H1 (cell line): ENCODE measurements at regions not wholly inside any gene's neighbourhood (a gene's known extent, or its start where the extent isn't known, plus 50 kb on each side); places are given as distances from the start of the nearest gene placed in this dataset.

Source experiments
- CTCF ChIA-PET: fragments of 300-600 bp; sonication (Branson Sonifier 250); formaldehyde crosslinking; loops from one replicate; lab custom pipeline; 2021; ENCODE audit not compliant: partially characterized antibody; lab: Charles Lee
- POLR2A ChIA-PET: fragments of 300-600 bp; sonication (Branson Sonifier 250); formaldehyde crosslinking; loops from one replicate; lab custom pipeline; 2021; ENCODE audit warnings: inconsistent platforms; ENCODE audit not compliant: partially characterized antibody; lab: Charles Lee
- DNase-seq, 2 experiments: peaks; one replicate each; pipeline versions ENCODE4 v3.0.0 to v3.0.0-alpha.2; 2010 to 2022; ENCODE audit warnings: low spot score in 2 of 2, low read depth in 1 of 2, mixed read lengths in 1 of 2
- FAIRE-seq: peaks from 2 replicates; lab custom pipeline; 2011; peaks lifted over from hg19 to GRCh38; lab: Jason Lieb, UNC
- H2AFZ ChIP-seq: 2 replicates; pipeline ENCODE4 v1.8.1; 2012; ENCODE audit warnings: low read length, inconsistent platforms
- H2AK5ac ChIP-seq: 2 replicates; pipeline ENCODE4 v1.6.1; 2013; ENCODE audit warnings: low read depth, low read length
- H2BK120ac ChIP-seq: replicated peaks from 2 replicates; pipeline ENCODE3; 2013; ENCODE audit warnings: low read depth, low read length, inconsistent platforms
- H2BK12ac ChIP-seq: 2 replicates; pipeline ENCODE4 v1.6.1; 2013; ENCODE audit warnings: low read depth, low read length
- H2BK15ac ChIP-seq: 2 replicates; pipeline ENCODE4 v1.6.1; 2013; ENCODE audit warnings: low read length
- H2BK20ac ChIP-seq: 2 replicates; pipeline ENCODE4 v1.6.1; 2013; ENCODE audit warnings: low read length
- H2BK5ac ChIP-seq: 2 replicates; pipeline ENCODE4 v1.6.1; 2013; ENCODE audit warnings: low read depth, low read length
- H3K14ac ChIP-seq: 2 replicates; pipeline ENCODE4 v1.6.1; 2013; ENCODE audit warnings: inconsistent platforms; ENCODE audit not compliant: insufficient read length
- H3K18ac ChIP-seq: 2 replicates; pipeline ENCODE4 v1.6.1; 2013; ENCODE audit warnings: low read length; ENCODE audit errors: extremely low read depth
- H3K23ac ChIP-seq: 2 replicates; pipeline ENCODE4 v1.6.1; 2013; ENCODE audit warnings: inconsistent platforms; ENCODE audit not compliant: insufficient read length
- H3K23me2 ChIP-seq: 2 replicates; pipeline ENCODE4 v1.6.1; 2013; ENCODE audit warnings: low read depth, low read length
- H3K27ac ChIP-seq: 2 replicates; pipeline ENCODE4 v1.6.1; 2011; ENCODE audit warnings: low read depth, low read length, inconsistent platforms
- H3K27me3 ChIP-seq, 4 experiments: replicated peaks in 1 of 4; 1 replicate in 1 of 4; 2 replicates in 3 of 4; pipeline versions ENCODE4 v1.6.1 to v1.8.1; 2011 to 2013; ENCODE audit warnings: low read length in 3 of 4, mild to moderate bottlenecking in 3 of 4, inconsistent platforms in 2 of 4, mixed read lengths in 2 of 4, moderate library complexity in 1 of 4; ENCODE audit not compliant: control insufficient read depth in 3 of 4, insufficient read depth in 3 of 4; ENCODE audit errors: extremely low read depth in 1 of 4
- H3K36me3 ChIP-seq, 4 experiments: 2 replicates each; pipeline versions ENCODE4 v1.6.1 to v1.8.1; 2011 to 2013; ENCODE audit warnings: mild to moderate bottlenecking in 4 of 4, low read length in 3 of 4, moderate library complexity in 2 of 4, control low read depth in 1 of 4, inconsistent platforms in 1 of 4; ENCODE audit not compliant: insufficient read depth in 4 of 4, control insufficient read depth in 2 of 4
- H3K4ac ChIP-seq: replicated peaks from 2 replicates; pipeline ENCODE3; 2013; ENCODE audit warnings: low read length, low read depth, mixed read lengths, inconsistent platforms; ENCODE audit not compliant: insufficient read length
- H3K4me1 ChIP-seq, 4 experiments: replicated peaks in 1 of 4; 1 replicate in 1 of 4; 2 replicates in 3 of 4; pipeline versions ENCODE4 v1.6.1 to v1.8.1; 2011 to 2013; ENCODE audit warnings: low read length in 3 of 4, inconsistent platforms in 2 of 4, mixed read lengths in 1 of 4; ENCODE audit not compliant: insufficient read depth in 4 of 4, control insufficient read depth in 3 of 4
- H3K4me2 ChIP-seq, 2 experiments: 2 replicates each; pipeline versions ENCODE4 v1.6.1 to v1.8.1; 2011 to 2013; ENCODE audit warnings: low read depth in 2 of 2, low read length in 2 of 2, control low read depth in 1 of 2, inconsistent platforms in 1 of 2, mild to moderate bottlenecking in 1 of 2; ENCODE audit not compliant: insufficient read depth in 1 of 2
- H3K4me3 ChIP-seq, 4 experiments: fragments of 200-600, 300-600 bp in 1 of 4; sonication (generic), shearing (Covaris generic), sonication (Bioruptor Twin) in 1 of 4; 2 replicates each; pipeline versions ENCODE4 v1.5.1 to v1.8.1; 2011 to 2016; ENCODE audit warnings: low read length in 4 of 4, low read depth in 3 of 4, control low read depth in 2 of 4, inconsistent platforms in 2 of 4, mild to moderate bottlenecking in 2 of 4, mixed read lengths in 1 of 4, moderate library complexity in 1 of 4; ENCODE audit not compliant: insufficient read depth in 2 of 4; ENCODE audit errors: extremely low read depth in 1 of 4
- H3K56ac ChIP-seq: replicated peaks from 2 replicates; pipeline ENCODE3; 2013; ENCODE audit warnings: low read depth, mild to moderate bottlenecking, mixed read lengths, low read length, inconsistent platforms; ENCODE audit not compliant: insufficient read length
- H3K79me1 ChIP-seq: 2 replicates; pipeline ENCODE4 v1.6.1; 2013; ENCODE audit warnings: low read depth, low read length, control low read depth
- H3K79me2 ChIP-seq, 2 experiments: 2 replicates each; pipeline versions ENCODE4 v1.6.1 to v1.8.1; 2012 to 2013; ENCODE audit warnings: low read length in 2 of 2, mild to moderate bottlenecking in 2 of 2, inconsistent platforms in 1 of 2; ENCODE audit not compliant: insufficient read depth in 2 of 2, control insufficient read depth in 1 of 2
- H3K9ac ChIP-seq, 4 experiments: replicated peaks in 1 of 4; 1 replicate in 1 of 4; 2 replicates in 3 of 4; pipeline versions ENCODE4 v1.6.1 to v1.8.1; 2011 to 2013; ENCODE audit warnings: low read depth in 3 of 4, low read length in 3 of 4, control low read depth in 2 of 4, mild to moderate bottlenecking in 2 of 4, moderate library complexity in 2 of 4, inconsistent platforms in 1 of 4; ENCODE audit errors: extremely low read depth in 1 of 4
- H3K9me3 ChIP-seq, 2 experiments: 2 replicates each; pipeline versions ENCODE4 v1.6.1 to v1.8.1; 2012 to 2013; ENCODE audit warnings: mild to moderate bottlenecking in 2 of 2, moderate library complexity in 2 of 2, control low read depth in 1 of 2, inconsistent platforms in 1 of 2, low read depth in 1 of 2, low read length in 1 of 2, mixed read lengths in 1 of 2; ENCODE audit not compliant: insufficient read depth in 2 of 2
- H4K20me1 ChIP-seq, 2 experiments: replicated peaks in 1 of 2; 2 replicates each; pipeline versions ENCODE3 to v1.8.1; 2011 to 2013; ENCODE audit warnings: inconsistent platforms in 2 of 2, low read length in 2 of 2, mild to moderate bottlenecking in 1 of 2; ENCODE audit not compliant: insufficient read depth in 2 of 2, control insufficient read depth in 1 of 2
- H4K5ac ChIP-seq: 2 replicates; pipeline ENCODE4 v1.6.1; 2013; ENCODE audit warnings: low read length, low read depth, mixed read lengths, inconsistent platforms; ENCODE audit not compliant: insufficient read length
- H4K8ac ChIP-seq: 2 replicates; pipeline ENCODE4 v1.8.0; 2013; ENCODE audit warnings: mild to moderate bottlenecking, moderate library complexity, low read length, inconsistent platforms; ENCODE audit not compliant: insufficient read depth; ENCODE audit errors: extremely low read depth
- H4K91ac ChIP-seq: replicated peaks from 2 replicates; pipeline ENCODE3; 2013; ENCODE audit warnings: low read length, mixed read lengths, inconsistent platforms; ENCODE audit not compliant: insufficient read length
- BACH1 ChIP-seq: IDR thresholded peaks from 2 replicates; pipeline ENCODE4 v1.6.1; 2012; ENCODE audit warnings: low read length, improper control_type of control experiment
- BRCA1 ChIP-seq: IDR thresholded peaks from 2 replicates; pipeline ENCODE4 v1.6.1; 2012; ENCODE audit warnings: low read depth, low read length, improper control_type of control experiment
- CBX8 ChIP-seq: fragments of 300-800, 300-1000 bp; sonication (generic); IDR thresholded peaks from 2 replicates; pipeline ENCODE4 v1.7.1; 2016; ENCODE audit warnings: low read depth, low read length, borderline replicate concordance
- E2F6 ChIP-seq: IDR thresholded peaks from 2 replicates; pipeline ENCODE4 v1.6.1; 2012; ENCODE audit warnings: inconsistent platforms
- FOSL1 ChIP-seq: IDR thresholded peaks from 2 replicates; pipeline ENCODE4 v1.6.1; 2011; ENCODE audit warnings: mild to moderate bottlenecking, low read depth, low read length, moderate library complexity; ENCODE audit not compliant: insufficient read depth
- NANOG ChIP-seq: IDR thresholded peaks from 2 replicates; pipeline ENCODE4 v1.6.1; 2011; ENCODE audit warnings: low read length, low read depth, mild to moderate bottlenecking, inconsistent platforms; ENCODE audit not compliant: insufficient read depth, poor library complexity, severe bottlenecking
- SRF ChIP-seq: IDR thresholded peaks from 2 replicates; pipeline ENCODE4 v1.6.1; 2011; ENCODE audit warnings: mild to moderate bottlenecking, low read depth, low read length, moderate library complexity
- TAF1 ChIP-seq: IDR thresholded peaks from 2 replicates; pipeline ENCODE4 v1.6.1; 2011; ENCODE audit warnings: mild to moderate bottlenecking, low read depth, low read length
- WGBS, 2 experiments: shearing (Covaris generic) in 1 of 2; methylation state at CpG; one replicate each; pipeline versions ENCODE4 v1.1.6 to v1.1.7; 2013 to 2015; ENCODE audit warnings: low lambda C conversion rate in 2 of 2, mixed read lengths in 2 of 2, inconsistent platforms in 1 of 2, low coverage in 1 of 2, missing lambda C conversion rate in 1 of 2; ENCODE audit not compliant: insufficient replicate concordance in 2 of 2, insufficient coverage in 1 of 2, insufficient read length in 1 of 2; ENCODE audit errors: extremely low coverage in 1 of 2, missing lambda C conversion rate in 1 of 2; 5-methylcytosine and 5-hydroxymethylcytosine counted together
- TF ChIP-seq, protein P1 (sequence below): IDR thresholded peaks from 2 replicates; pipeline ENCODE4 v1.6.1; 2012; ENCODE audit warnings: inconsistent platforms

- Histone ChIP-seq H3K79me1 (no peaks in the 10 kb centered on the region), H2AK5ac (no peak overlapping the region), H3K4ac (peak overlapping the region; percentile 37), H3K23me2 (peaks cover 3% of the 10 kb centered on the region; the same call in 1 of the 2 replicates), H3K27me3 (no peaks in the 10 kb centered on the region), H4K20me1 (no peaks in the 10 kb centered on the region), H3K56ac (no peak overlapping the region), H3K14ac (no peak overlapping the region), H4K8ac (no peak overlapping the region; the same call in 1 of the 2 replicates), H4K5ac (no peak overlapping the region), H3K4me1 (peaks cover 0 to 5% (median 4%) of the 10 kb centered on the region in 4 experiments; a peak in 3 of 7 replicates), H3K36me3 (no peaks in the 10 kb centered on the region), H4K91ac (no peak overlapping the region), H2BK15ac (peak overlapping the region; percentile 40; the same call in 1 of the 2 replicates), H3K4me2 (no peak overlapping the region), H2BK12ac (0 out of 2 replicates have a peak overlapping the region, but pooled peaks have one; percentile 23), H2AFZ (no peak overlapping the region), H3K4me3 (no peak overlapping the region), H2BK5ac (0 out of 2 replicates have a peak overlapping the region, but pooled peaks have one; percentile 19), H2BK20ac (0 out of 2 replicates have a peak overlapping the region, but pooled peaks have one; percentile 21), H3K27ac (no peak overlapping the region), H3K9me3 (no peaks in the 10 kb centered on the region), H2BK120ac (no peak overlapping the region), H3K18ac (no peak overlapping the region; the same call in 1 of the 2 replicates), H3K23ac (no peak overlapping the region), H3K9ac (no peak overlapping the region), H3K79me2 (no peaks in the 10 kb centered on the region)
- WGBS, 2 experiments = 89% methylated on average over 14 of the region's 14 CpGs; no CpG with 5 or more reads in 1 of the 2 experiments
- ChIA-PET POLR2A (no interaction called here), CTCF (no interaction called here)
- TF ChIP-seq E2F6 = no peak
- no peak for TF ChIP-seq CBX8
- no peak for TF ChIP-seq BACH1
- TF ChIP-seq, protein P1, sequence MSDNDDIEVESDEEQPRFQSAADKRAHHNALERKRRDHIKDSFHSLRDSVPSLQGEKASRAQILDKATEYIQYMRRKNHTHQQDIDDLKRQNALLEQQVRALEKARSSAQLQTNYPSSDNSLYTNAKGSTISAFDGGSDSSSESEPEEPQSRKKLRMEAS = no peak
- TF ChIP-seq BRCA1 = no peak
- no peak for TF ChIP-seq NANOG
- no peak for TF ChIP-seq FOSL1
- no peak for TF ChIP-seq TAF1
- no peak for TF ChIP-seq SRF
- DNase-seq = no peak
- no peak for FAIRE-seq
Measured at GRCh38 chr22:48800886-48801607, 1026.6 kb downstream of the BRD1 start.
